MM.1S (cell line): ENCODE measurements at regions not wholly inside any gene's neighbourhood (a gene's known extent, or its start where the extent isn't known, plus 50 kb on each side); places are given as distances from the start of the nearest gene placed in this dataset.

Experiments
- DNase-seq: peaks from one replicate; pipeline ENCODE4 v3.0.0-alpha.2; 2015
- H2AFZ ChIP-seq: fragments of 300-600 bp; sonication (generic); 2 replicates; pipeline ENCODE4 v1.6.0; 2016; ENCODE audit warnings: antibody characterized with exemption, low read length
- H3F3A ChIP-seq: fragments of 300-600 bp; sonication (generic); 2 replicates; pipeline ENCODE4 v1.6.1; 2016; ENCODE audit warnings: mild to moderate bottlenecking, antibody characterized with exemption, low read length, moderate library complexity, mixed read lengths; ENCODE audit not compliant: insufficient read depth
- H3K27ac ChIP-seq: fragments of 300-600 bp; sonication (generic); 2 replicates; pipeline ENCODE4 v1.5.1; 2016; ENCODE audit warnings: mild to moderate bottlenecking, low read length
- H3K27me3 ChIP-seq: fragments of 300-600 bp; sonication (generic); replicated peaks from 2 replicates; pipeline ENCODE4 v1.6.0; 2016; ENCODE audit warnings: low read length; ENCODE audit not compliant: insufficient read depth
- H3K36me3 ChIP-seq: fragments of 300-600 bp; sonication (generic); replicated peaks from 2 replicates; pipeline ENCODE4 v1.6.1; 2016; ENCODE audit warnings: mild to moderate bottlenecking, low read length, mixed read lengths; ENCODE audit not compliant: insufficient read depth
- H3K4me1 ChIP-seq: fragments of 300-600 bp; sonication (generic); 2 replicates; pipeline ENCODE4 v1.6.1; 2016; ENCODE audit warnings: low read length, mixed read lengths
- H3K4me2 ChIP-seq: fragments of 300-600 bp; sonication (generic); 2 replicates; pipeline ENCODE4 v1.6.0; 2016; ENCODE audit warnings: low read depth, low read length
- H3K4me3 ChIP-seq: fragments of 300-600 bp; sonication (generic); 2 replicates; pipeline ENCODE4 v1.5.1; 2016; ENCODE audit warnings: low read length, mixed read lengths
- H3K79me2 ChIP-seq: fragments of 300-600 bp; sonication (generic); 2 replicates; pipeline ENCODE4 v1.6.1; 2016; ENCODE audit warnings: mixed run types, low read length, mixed read lengths
- H3K9ac ChIP-seq: fragments of 300-600 bp; sonication (generic); 2 replicates; pipeline ENCODE4 v1.6.1; 2016; ENCODE audit warnings: low read length, mixed read lengths
- H3K9me2 ChIP-seq: fragments of 300-600 bp; sonication (generic); replicated peaks from 2 replicates; pipeline ENCODE4 v1.6.1; 2016; ENCODE audit warnings: mild to moderate bottlenecking, low read length, mixed read lengths; ENCODE audit not compliant: insufficient read depth
- H3K9me3 ChIP-seq: fragments of 300-600 bp; sonication (generic); replicated peaks from 2 replicates; pipeline ENCODE4 v1.6.1; 2016; ENCODE audit warnings: mild to moderate bottlenecking, low read length, mixed read lengths; ENCODE audit not compliant: insufficient read depth
- H4K20me1 ChIP-seq: fragments of 300-600 bp; sonication (generic); 2 replicates; pipeline ENCODE4 v1.6.1; 2016; ENCODE audit warnings: mild to moderate bottlenecking, low read length, moderate library complexity, mixed read lengths; ENCODE audit not compliant: insufficient read depth
- CTCF ChIP-seq: fragments of 300-600 bp; sonication (generic); IDR thresholded peaks from 2 replicates; pipeline ENCODE4 v1.5.1; 2016; ENCODE audit warnings: antibody characterized with exemption, low read length, mixed read lengths
- EZH2 ChIP-seq: fragments of 300-600 bp; sonication (generic); optimal IDR thresholded peaks from 2 replicates; pipeline ENCODE3; 2017; ENCODE audit warnings: low read depth, mild to moderate bottlenecking, antibody characterized with exemption, low read length, mixed read lengths
- EZH2phosphoT487 ChIP-seq: fragments of 300-600 bp; sonication (generic); IDR thresholded peaks from 2 replicates; pipeline ENCODE4 v1.6.1; 2018; ENCODE audit warnings: antibody characterized with exemption, low read length

- no peak overlapping the region for H2AFZ ChIP-seq
- DNase-seq, result no peak
- H3K79me2 ChIP-seq, result no peaks in the 10 kb centered on the region
- no peaks in the 10 kb centered on the region for H3K4me1 ChIP-seq
- no peaks in the 10 kb centered on the region for H3K9me2 ChIP-seq
- H3K36me3 ChIP-seq, result no peaks in the 10 kb centered on the region
- H3K4me3 ChIP-seq, result no peak overlapping the region
- H3K9ac ChIP-seq, result no peak overlapping the region
- TF ChIP-seq EZH2phosphoT487 (no peak), EZH2 (no peak), CTCF (no peak)
- H3K9me3 ChIP-seq, result no peaks in the 10 kb centered on the region
- H3K27me3 ChIP-seq, result no peaks in the 10 kb centered on the region
- H3K4me2 ChIP-seq, result no peak overlapping the region
- H3K27ac ChIP-seq, result no peak overlapping the region
- no peaks in the 10 kb centered on the region for H4K20me1 ChIP-seq
- H3F3A ChIP-seq, result no peaks in the 10 kb centered on the region
These were observed 249.8 kb upstream of the MAD2L1 start for GRCh38 chr4:120316416-120316815.

- Histone ChIP-seq H3K4me2 (no peak overlapping the region), H3K36me3 (no peaks in the 10 kb centered on the region), H3K27me3 (no peaks in the 10 kb centered on the region), H3K9ac (no peak overlapping the region), H4K20me1 (no peaks in the 10 kb centered on the region), H3K27ac (no peak overlapping the region), H3K9me3 (no peaks in the 10 kb centered on the region), H3K4me1 (no peaks in the 10 kb centered on the region), H3F3A (no peaks in the 10 kb centered on the region), H2AFZ (no peak overlapping the region), H3K4me3 (no peak overlapping the region), H3K79me2 (no peaks in the 10 kb centered on the region), H3K9me2 (no peaks in the 10 kb centered on the region)
- TF ChIP-seq EZH2 (no peak), EZH2phosphoT487 (no peak)
- DNase-seq, result no peak
These were observed 248.3 kb upstream of the MAD2L1 start for GRCh38 chr4:120314969-120315368.

GRCh38 chr4:120304801-120305200 is 238.2 kb upstream of the MAD2L1 start:
- Histone ChIP-seq H3K27ac (no peak overlapping the region), H3K9me2 (no peaks in the 10 kb centered on the region), H3K79me2 (no peaks in the 10 kb centered on the region), H2AFZ (no peak overlapping the region), H3F3A (no peaks in the 10 kb centered on the region), H4K20me1 (no peaks in the 10 kb centered on the region), H3K36me3 (no peaks in the 10 kb centered on the region), H3K4me2 (no peak overlapping the region), H3K9me3 (no peaks in the 10 kb centered on the region), H3K27me3 (no peaks in the 10 kb centered on the region), H3K4me1 (no peaks in the 10 kb centered on the region), H3K9ac (no peak overlapping the region), H3K4me3 (no peak overlapping the region)
- no peak for TF ChIP-seq EZH2phosphoT487
- TF ChIP-seq EZH2, result no peak
- TF ChIP-seq CTCF, result no peak
- no peak for DNase-seq

GRCh38 chr4:120299631-120300030 is 233.0 kb upstream of the MAD2L1 start:
- Histone ChIP-seq H4K20me1 (no peaks in the 10 kb centered on the region), H3F3A (no peaks in the 10 kb centered on the region), H3K4me3 (no peak overlapping the region), H3K9me2 (no peaks in the 10 kb centered on the region), H3K4me2 (no peak overlapping the region), H3K36me3 (no peaks in the 10 kb centered on the region), H3K27ac (no peak overlapping the region), H3K9me3 (no peaks in the 10 kb centered on the region), H3K27me3 (no peaks in the 10 kb centered on the region), H3K79me2 (no peaks in the 10 kb centered on the region), H3K9ac (no peak overlapping the region), H3K4me1 (no peaks in the 10 kb centered on the region), H2AFZ (no peak overlapping the region)
- DNase-seq, result no peak
- no peak for TF ChIP-seq EZH2
- no peak for TF ChIP-seq EZH2phosphoT487
- no peak for TF ChIP-seq CTCF
